ENCODE measurements at regions not wholly inside any gene's neighbourhood (a gene's known extent, or its start where the extent isn't known, plus 50 kb on each side); places are given as distances from the start of the nearest gene placed in this dataset.

DNA sequence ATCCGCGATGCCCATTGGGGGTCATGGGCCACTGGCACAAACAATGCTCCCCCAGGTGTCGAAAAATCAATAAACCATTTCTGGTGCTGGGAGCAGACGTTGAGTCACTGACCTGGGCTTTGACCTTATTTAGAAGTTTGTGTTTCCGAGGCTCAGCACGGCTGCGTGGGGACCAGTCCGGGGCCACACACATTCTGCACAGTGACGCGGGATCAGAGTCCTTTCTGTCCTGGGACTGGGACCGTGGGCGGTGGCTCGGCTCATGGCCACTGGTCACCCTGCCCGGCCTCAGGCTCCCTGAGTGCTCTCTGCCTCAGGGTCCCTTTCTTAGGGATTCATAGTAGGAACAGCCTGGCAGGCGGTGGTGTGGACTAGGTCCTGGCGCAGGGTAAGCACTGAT lies 1266.0 kb downstream of the BRD1 start:
- TF ChIP-seq, protein P1, sequence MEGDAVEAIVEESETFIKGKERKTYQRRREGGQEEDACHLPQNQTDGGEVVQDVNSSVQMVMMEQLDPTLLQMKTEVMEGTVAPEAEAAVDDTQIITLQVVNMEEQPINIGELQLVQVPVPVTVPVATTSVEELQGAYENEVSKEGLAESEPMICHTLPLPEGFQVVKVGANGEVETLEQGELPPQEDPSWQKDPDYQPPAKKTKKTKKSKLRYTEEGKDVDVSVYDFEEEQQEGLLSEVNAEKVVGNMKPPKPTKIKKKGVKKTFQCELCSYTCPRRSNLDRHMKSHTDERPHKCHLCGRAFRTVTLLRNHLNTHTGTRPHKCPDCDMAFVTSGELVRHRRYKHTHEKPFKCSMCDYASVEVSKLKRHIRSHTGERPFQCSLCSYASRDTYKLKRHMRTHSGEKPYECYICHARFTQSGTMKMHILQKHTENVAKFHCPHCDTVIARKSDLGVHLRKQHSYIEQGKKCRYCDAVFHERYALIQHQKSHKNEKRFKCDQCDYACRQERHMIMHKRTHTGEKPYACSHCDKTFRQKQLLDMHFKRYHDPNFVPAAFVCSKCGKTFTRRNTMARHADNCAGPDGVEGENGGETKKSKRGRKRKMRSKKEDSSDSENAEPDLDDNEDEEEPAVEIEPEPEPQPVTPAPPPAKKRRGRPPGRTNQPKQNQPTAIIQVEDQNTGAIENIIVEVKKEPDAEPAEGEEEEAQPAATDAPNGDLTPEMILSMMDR (IDR thresholded peaks at IDR 0.05; ENCODE audit: insufficient read depth, low read length, poor library complexity, severe bottlenecking): no peak
- TF ChIP-seq EZH2phosphoT487 (conservative IDR thresholded peaks at IDR 0.05; ENCODE audit: low read length): no peak
